GM21528 (cell line): ENCODE measurements at regions not wholly inside any gene's neighbourhood (a gene's known extent, or its start where the extent isn't known, plus 50 kb on each side); places are given as distances from the start of the nearest gene placed in this dataset.
"Not testable (repeated sequence)": the region's sequence is repeated elsewhere in the genome, so short reads cannot be mapped to it uniquely, and the experiment has no call there.

Experiments
- ATAC-seq: cut with Tn5 transposase; IDR thresholded peaks from one replicate; pipeline ENCODE4 v1.9.1; 2021; ENCODE audit warnings: mild to moderate bottlenecking, moderate library complexity; ENCODE audit not compliant: unreplicated experiment, low FRiP score

GRCh38 chrX:150118476-150118875 lies 180.2 kb upstream of the EOLA2 start:
- no peak for ATAC-seq

DNA sequence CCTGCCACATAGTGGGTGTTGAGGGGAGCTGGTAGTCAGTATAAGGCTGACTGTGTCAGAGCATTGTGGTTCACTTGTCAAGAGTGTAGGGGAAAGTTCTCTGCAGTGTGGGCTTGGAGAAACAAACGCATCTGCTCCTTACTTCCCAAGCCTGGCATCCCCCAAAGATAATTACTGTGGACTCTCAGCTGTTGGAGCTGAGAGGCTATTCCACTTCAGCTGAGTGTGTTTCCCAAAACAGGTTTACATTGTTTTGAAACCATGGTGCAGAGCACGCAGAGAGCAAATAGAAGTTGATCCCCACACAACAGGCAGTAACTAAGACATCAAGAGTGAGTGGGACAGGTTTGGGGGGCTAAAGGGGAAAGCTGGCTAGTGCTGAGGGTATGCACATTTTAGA lies 181.0 kb upstream of the EOLA2 start:
- ATAC-seq: no peak

- ATAC-seq: not testable (repeated sequence)
Measured at GRCh38 chrX:150125045-150125444, 186.8 kb upstream of the EOLA2 start.

- no peak for ATAC-seq
Measured at GRCh38 chrX:150127216-150127615, 188.9 kb upstream of the EOLA2 start.

GRCh38 chrX:150143721-150144440 lies 205.6 kb upstream of the EOLA2 start:
- no peak for ATAC-seq

DNA sequence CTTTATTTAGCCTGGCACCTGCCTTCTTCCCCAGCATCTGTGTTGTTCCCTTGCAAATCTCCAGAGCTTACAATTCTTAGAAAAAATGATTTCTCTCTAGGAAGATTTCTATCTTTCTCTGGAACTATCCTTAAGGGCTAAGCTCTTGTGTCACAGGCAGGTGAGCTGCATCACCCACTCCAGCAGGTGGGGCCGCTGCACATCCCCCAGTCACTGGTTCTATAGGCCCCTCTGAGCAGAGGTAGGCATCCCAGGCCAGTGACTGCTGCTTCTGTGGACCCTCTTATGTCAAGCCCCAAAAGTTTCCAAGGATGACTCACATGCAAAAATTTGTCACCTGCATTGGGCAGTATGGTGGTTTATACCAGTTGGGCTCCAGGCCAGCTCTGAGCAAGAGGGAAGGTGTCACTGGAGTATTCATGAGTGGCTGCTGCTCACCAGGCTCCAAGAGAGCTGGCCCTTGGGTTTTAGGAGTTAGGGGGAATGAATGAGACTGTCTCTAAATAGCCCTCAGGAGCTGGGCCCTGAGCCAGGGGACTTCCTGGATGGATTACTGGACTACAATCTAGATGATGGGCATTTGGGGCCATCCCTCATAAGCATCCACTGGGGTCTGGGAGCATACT lies 208.1 kb upstream of the EOLA2 start:
- no peak for ATAC-seq

GRCh38 chrX:150148749-150149672 lies 210.7 kb upstream of the EOLA2 start:
- no peak for ATAC-seq

- ATAC-seq: no peak
Measured at GRCh38 chrX:150150076-150150779, 211.9 kb upstream of the EOLA2 start.

GRCh38 chrX:150150780-150151125 lies 212.4 kb upstream of the MAMLD1 start:
- no peak for ATAC-seq

DNA sequence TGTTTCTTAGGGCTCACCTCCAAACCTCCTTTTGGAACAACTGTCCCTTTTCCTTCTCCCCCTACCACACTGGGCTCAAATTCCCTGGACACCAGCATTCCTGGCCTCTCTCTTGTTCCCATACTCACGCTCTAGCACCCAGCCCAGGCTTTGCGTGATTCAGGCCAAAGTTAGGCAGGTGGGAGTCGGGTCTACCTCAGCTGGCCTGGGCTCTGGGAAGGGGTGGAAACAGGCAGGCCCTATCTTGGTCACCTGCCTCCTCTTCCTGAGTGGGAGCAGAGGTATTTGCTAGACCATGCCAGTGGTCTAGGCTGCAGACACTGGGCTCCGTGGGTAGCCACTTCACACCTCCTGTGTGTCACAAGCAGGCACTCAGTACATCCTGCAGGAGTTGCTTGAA lies 211.1 kb upstream of the MAMLD1 start:
- no peak for ATAC-seq

DNA sequence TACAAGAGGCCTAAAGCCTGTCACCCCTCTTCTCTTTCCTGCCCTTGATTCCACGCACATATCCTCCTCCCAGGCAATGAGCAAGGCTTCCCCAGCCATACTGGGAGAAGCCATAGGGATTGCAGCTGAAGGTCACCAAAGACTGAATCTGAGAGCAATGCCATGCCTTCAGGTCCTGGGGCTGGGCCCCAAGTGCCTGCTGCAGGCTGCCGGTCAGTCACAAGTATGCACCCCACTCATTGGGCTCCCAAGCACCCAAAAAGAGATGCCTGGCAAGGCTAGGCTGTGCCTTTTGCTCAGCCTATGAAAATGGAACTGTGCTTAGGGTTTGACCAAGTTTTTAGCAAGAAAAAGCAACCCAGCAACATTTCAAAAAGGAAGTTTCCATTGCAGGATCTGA lies 210.6 kb upstream of the MAMLD1 start:
- no peak for ATAC-seq

- ATAC-seq: no peak
Measured at GRCh38 chrX:150155436-150156035, 207.6 kb upstream of the MAMLD1 start.

- no peak for ATAC-seq
Measured at GRCh38 chrX:150156615-150157014, 206.5 kb upstream of the MAMLD1 start.

- no peak for ATAC-seq
Measured at GRCh38 chrX:150157291-150157690, 205.8 kb upstream of the MAMLD1 start.

- ATAC-seq: no peak
Measured at GRCh38 chrX:150158554-150159332, 204.4 kb upstream of the MAMLD1 start.

DNA sequence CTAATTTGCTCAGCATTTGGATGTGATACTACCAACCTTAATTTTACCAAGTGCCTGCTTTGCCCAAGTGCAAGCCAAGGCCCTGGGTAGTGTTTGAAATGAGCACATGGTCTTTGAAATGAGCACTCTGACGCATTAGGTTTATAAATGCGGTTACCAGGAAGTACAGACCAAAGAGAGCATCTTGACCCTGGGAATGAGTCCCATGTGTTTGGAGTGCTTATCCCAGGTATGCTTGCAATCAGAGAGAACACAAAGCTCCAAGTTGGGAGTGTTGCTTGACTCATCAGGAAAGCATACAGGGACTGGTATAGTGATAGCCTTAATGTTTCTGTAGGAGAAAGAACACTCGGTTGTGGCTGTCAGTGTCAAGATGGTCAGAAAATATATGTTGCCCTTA lies 203.6 kb upstream of the MAMLD1 start:
- no peak for ATAC-seq

GRCh38 chrX:150160656-150161055 lies 202.5 kb upstream of the MAMLD1 start:
- no peak for ATAC-seq

GRCh38 chrX:150161193-150161592 lies 201.9 kb upstream of the MAMLD1 start:
- no peak for ATAC-seq

- no peak for ATAC-seq
Measured at GRCh38 chrX:150162141-150162540, 201.0 kb upstream of the MAMLD1 start.
